ENCODE measurements at regions not wholly inside any gene's neighbourhood (a gene's known extent, or its start where the extent isn't known, plus 50 kb on each side); places are given as distances from the start of the nearest gene placed in this dataset.

GRCh38 chr11:57883630-57884029 lies 122.0 kb downstream of the CTNND1 start:
- DNase-seq (ENCODE audit: low read depth, low spot score) (no peak), ATAC-seq (no peak)
- in situ Hi-C loops (cut with HindIII; ENCODE audit: low pct_unique_long_range_greater_than_20kb, low sequenced_read_pairs), result no loop called here
- Histone ChIP-seq H3K36me3 (ENCODE audit: control insufficient read depth, insufficient read depth, low read length) (no peaks in the 10 kb centered on the region), H3K4me3 (ENCODE audit: low read depth in 2 of 2, low read length in 2 of 2) (no peak overlapping the region), H3K27me3 (ENCODE audit: control insufficient read depth, insufficient read depth, low read length) (peaks cover 3% of the 10 kb centered on the region; the same call in 1 of the 2 replicates), H3K9me3 (ENCODE audit: control insufficient read depth, insufficient read depth, low read depth, low read length) (no peaks in the 10 kb centered on the region), H3K27ac (ENCODE audit: low read length) (no peak overlapping the region), H3K4me1 (ENCODE audit: control insufficient read depth, insufficient read depth, low read length) (no peaks in the 10 kb centered on the region)
- BruUV-seq (replicated peaks), result no TSS peak
- ChIA-PET POLR2A (no interaction called here), CTCF (no interaction called here)
- TF ChIP-seq REST (IDR thresholded peaks at IDR 0.05; ENCODE audit: insufficient read depth in 1 of 2, low read depth in 2 of 2, low read length in 1 of 2) (no peak), CTCF (IDR thresholded peaks at IDR 0.05) (no peak), TCF7L2 (IDR thresholded peaks at IDR 0.05; ENCODE audit: low read depth, low read length) (no peak), SIN3A (IDR thresholded peaks at IDR 0.05; ENCODE audit: borderline replicate concordance, insufficient read depth, low read depth, low read length) (no peak), POLR2AphosphoS5 (IDR thresholded peaks at IDR 0.05; ENCODE audit: low read depth, low read length) (no peak)
- intact Hi-C loops (cut with micrococcal nuclease; ENCODE audit: unreplicated experiment), result no loop called here

- ChIA-PET POLR2A (no interaction called here), CTCF (interaction anchor here (0.6 kb wide), 1 partner anchor 113 kb away, joined by 3 read pairs; no protein-coding TSS in a partner anchor)
- BruUV-seq (replicated peaks), result no TSS peak
- Histone ChIP-seq H3K4me3 (ENCODE audit: low read depth in 2 of 2, low read length in 2 of 2) (no peak overlapping the region), H3K4me1 (ENCODE audit: control insufficient read depth, insufficient read depth, low read length) (no peaks in the 10 kb centered on the region), H3K9me3 (ENCODE audit: control insufficient read depth, insufficient read depth, low read depth, low read length) (no peaks in the 10 kb centered on the region), H3K27me3 (ENCODE audit: control insufficient read depth, insufficient read depth, low read length) (no peaks in the 10 kb centered on the region), H3K27ac (ENCODE audit: low read length) (no peak overlapping the region), H3K36me3 (ENCODE audit: control insufficient read depth, insufficient read depth, low read length) (no peaks in the 10 kb centered on the region)
- in situ Hi-C loops (cut with HindIII; ENCODE audit: low pct_unique_long_range_greater_than_20kb, low sequenced_read_pairs) (no loop called here), intact Hi-C loops (cut with micrococcal nuclease; ENCODE audit: unreplicated experiment) (no loop called here)
- no peak for TF ChIP-seq CTCF (IDR thresholded peaks at IDR 0.05)
- no peak for TF ChIP-seq POLR2AphosphoS5 (IDR thresholded peaks at IDR 0.05; ENCODE audit: low read depth, low read length)
- TF ChIP-seq TCF7L2 (IDR thresholded peaks at IDR 0.05; ENCODE audit: low read depth, low read length), result no peak
- peak; percentile 85 to 86 for TF ChIP-seq REST (IDR thresholded peaks at IDR 0.05; ENCODE audit: insufficient read depth in 1 of 2, low read depth in 2 of 2, low read length in 1 of 2)
- no peak for TF ChIP-seq SIN3A (IDR thresholded peaks at IDR 0.05; ENCODE audit: borderline replicate concordance, insufficient read depth, low read depth, low read length)
- DNase-seq (ENCODE audit: low read depth, low spot score) (no peak), ATAC-seq (no peak)
These were observed 123.9 kb downstream of the CTNND1 start for GRCh38 chr11:57885298-57886050.

Measured in Panc1 (cell line).